ENCODE measurements at regions not wholly inside any gene's neighbourhood (a gene's known extent, or its start where the extent isn't known, plus 50 kb on each side); places are given as distances from the start of the nearest gene placed in this dataset.

GRCh38 chr4:80124246-80125211 lies 51.5 kb upstream of the ANTXR2 start:
- TF ChIP-seq POLR2A (IDR thresholded peaks at IDR 0.05; ENCODE audit: low read depth, low read length) (no peak), POLR2AphosphoS5 (IDR thresholded peaks at IDR 0.05; ENCODE audit: low read depth, low read length) (no peak), TAF1 (IDR thresholded peaks at IDR 0.05; ENCODE audit: borderline replicate concordance, low read depth, low read length) (no peak)
